AML-193 (cell line): ENCODE measurements at regions not wholly inside any gene's neighbourhood (a gene's known extent, or its start where the extent isn't known, plus 50 kb on each side); places are given as distances from the start of the nearest gene placed in this dataset.
"Not testable (repeated sequence)": the region's sequence is repeated elsewhere in the genome, so short reads cannot be mapped to it uniquely, and the experiment has no call there.

ENCODE experiments used
- DNase-seq, 2 experiments: peaks; one replicate each; lab custom pipeline; 2025; lab: John Stamatoyannopoulos, UW

GRCh38 chr5:1731091-1731639 lies 68.5 kb downstream of the MRPL36 start:
- DNase-seq, result no peak

- no peak for DNase-seq
Measured at GRCh38 chr5:1730487-1730847, 69.2 kb downstream of the MRPL36 start.

GRCh38 chr5:1729641-1730486 lies 69.8 kb downstream of the MRPL36 start:
- no peak for DNase-seq

- DNase-seq, result no peak
Measured at GRCh38 chr5:1728846-1729245, 70.8 kb downstream of the MRPL36 start.

GRCh38 chr5:1727571-1727970 lies 72.1 kb downstream of the MRPL36 start:
- no peak for DNase-seq

- DNase-seq, result no peak
Measured at GRCh38 chr5:1726956-1727355, 72.7 kb downstream of the MRPL36 start.

- DNase-seq, result no peak
Measured at GRCh38 chr5:1726469-1726865, 73.2 kb downstream of the MRPL36 start.

- no peak for DNase-seq
Measured at GRCh38 chr5:1725641-1726468, 73.8 kb downstream of the MRPL36 start.

- no peak for DNase-seq
Measured at GRCh38 chr5:1724822-1725602, 74.6 kb downstream of the MRPL36 start.

GRCh38 chr5:1723957-1724821 lies 75.4 kb downstream of the MRPL36 start:
- no peak for DNase-seq

- DNase-seq, result no peak
Measured at GRCh38 chr5:1723476-1723875, 76.2 kb downstream of the MRPL36 start.

- DNase-seq, result no peak
Measured at GRCh38 chr5:1722877-1723276, 76.8 kb downstream of the MRPL36 start.

- DNase-seq, result no peak
Measured at GRCh38 chr5:1720396-1721110, 79.1 kb downstream of the MRPL36 start.

GRCh38 chr5:1719860-1720259 lies 79.8 kb downstream of the MRPL36 start:
- no peak for DNase-seq

GRCh38 chr5:1718669-1719068 lies 81.0 kb downstream of the MRPL36 start:
- no peak for DNase-seq

- not testable (repeated sequence) for DNase-seq
Measured at GRCh38 chr5:1710091-1710490, 89.5 kb downstream of the MRPL36 start.

- no peak for DNase-seq
Measured at GRCh38 chr5:1709171-1709803, 90.3 kb downstream of the MRPL36 start.

- no peak for DNase-seq
Measured at GRCh38 chr5:1708592-1709141, 91.0 kb downstream of the MRPL36 start.

GRCh38 chr5:1707467-1707866 lies 92.2 kb downstream of the MRPL36 start:
- DNase-seq, result no peak

- no peak for DNase-seq
Measured at GRCh38 chr5:1706428-1706827, 93.2 kb downstream of the MRPL36 start.
